ENCODE measurements at regions not wholly inside any gene's neighbourhood (a gene's known extent, or its start where the extent isn't known, plus 50 kb on each side); places are given as distances from the start of the nearest gene placed in this dataset.

DNA sequence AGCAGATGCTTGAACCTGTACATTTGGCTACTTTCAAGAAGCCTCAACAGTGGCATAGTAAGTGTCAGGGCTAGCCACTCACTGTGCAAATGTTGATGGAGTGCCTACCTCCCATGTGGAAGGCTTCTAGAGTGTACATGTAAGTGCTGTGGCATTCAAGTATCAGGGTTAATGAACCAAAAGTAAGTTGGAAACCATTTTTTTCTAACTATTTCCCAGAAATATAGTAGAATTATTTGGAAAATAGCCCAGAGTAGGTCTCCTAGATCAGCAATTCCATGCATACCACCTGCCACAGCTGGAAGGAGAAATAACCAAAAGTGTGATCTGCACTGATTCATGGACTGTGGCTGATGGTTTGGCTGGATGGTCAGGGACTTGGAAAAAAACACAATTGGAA, 53.3 kb downstream of the FOXD1 start:
- DNase-seq = no peak

DNA sequence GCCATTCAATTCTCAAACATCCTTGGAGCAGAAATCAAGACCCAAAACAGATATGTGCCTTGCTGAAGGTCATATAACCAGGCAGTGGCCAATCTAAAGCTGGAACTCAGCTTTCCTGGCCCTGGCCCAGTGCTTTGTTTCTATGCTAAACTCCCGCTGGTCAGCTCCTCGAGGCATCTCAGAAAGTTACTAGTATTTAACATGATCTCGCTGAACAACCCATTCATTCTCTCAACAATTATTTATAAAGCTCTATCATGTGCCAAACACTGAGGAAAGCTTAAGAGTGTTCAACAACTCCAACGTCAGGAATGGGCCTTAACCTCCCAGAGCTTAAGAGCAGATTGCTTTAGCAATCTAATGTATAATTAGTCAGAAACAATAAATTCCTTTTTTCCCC, 54.0 kb downstream of the FOXD1 start:
- no peak for DNase-seq

GRCh38 chr5:73393611-73394489, 54.7 kb downstream of the FOXD1 start:
- DNase-seq = no peak

- no peak for DNase-seq
These were observed 55.8 kb downstream of the FOXD1 start for GRCh38 chr5:73392775-73393174.

DNA sequence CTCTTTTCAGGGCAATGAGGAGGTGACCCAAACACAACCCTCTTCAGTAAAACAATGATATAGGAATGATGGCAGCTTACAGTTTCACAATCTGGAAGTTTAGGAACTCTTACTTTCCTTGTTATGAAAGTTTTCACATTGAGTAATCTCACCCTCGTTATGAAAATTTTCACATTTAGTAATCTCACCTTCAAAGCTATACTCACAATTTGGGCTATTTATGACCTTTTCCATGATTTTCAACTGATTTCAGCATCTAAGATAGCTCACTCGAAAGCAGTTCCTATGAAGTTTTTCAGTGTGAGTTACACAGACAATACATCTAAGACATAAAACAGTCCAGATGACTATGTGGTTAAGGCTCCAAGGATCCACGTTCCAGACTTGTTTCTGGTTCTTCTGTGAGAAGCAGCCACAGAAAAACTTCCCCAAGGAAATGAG, 57.1 kb downstream of the FOXD1 start:
- no peak for DNase-seq

DNA sequence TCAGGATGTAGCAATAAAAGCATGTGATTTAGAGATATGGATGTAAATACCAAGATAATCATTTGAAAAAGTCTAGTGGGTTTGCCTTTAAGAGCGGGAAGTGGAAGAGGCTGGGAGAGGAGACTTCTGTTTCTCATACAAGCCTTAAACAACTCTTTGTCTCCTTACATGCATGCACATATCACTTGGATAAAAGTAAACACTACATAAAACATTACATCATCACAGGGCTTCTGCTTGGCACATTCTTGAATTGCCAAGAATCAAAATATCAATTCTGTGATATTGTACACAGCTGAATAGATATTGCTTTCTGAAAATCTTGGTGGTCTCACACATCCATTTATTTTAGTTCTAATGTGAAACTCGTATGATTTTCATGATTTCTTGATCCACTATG, 57.6 kb downstream of the FOXD1 start:
- DNase-seq = no peak

GRCh38 chr5:73388740-73389139, 59.8 kb downstream of the FOXD1 start:
- no peak for DNase-seq

DNA sequence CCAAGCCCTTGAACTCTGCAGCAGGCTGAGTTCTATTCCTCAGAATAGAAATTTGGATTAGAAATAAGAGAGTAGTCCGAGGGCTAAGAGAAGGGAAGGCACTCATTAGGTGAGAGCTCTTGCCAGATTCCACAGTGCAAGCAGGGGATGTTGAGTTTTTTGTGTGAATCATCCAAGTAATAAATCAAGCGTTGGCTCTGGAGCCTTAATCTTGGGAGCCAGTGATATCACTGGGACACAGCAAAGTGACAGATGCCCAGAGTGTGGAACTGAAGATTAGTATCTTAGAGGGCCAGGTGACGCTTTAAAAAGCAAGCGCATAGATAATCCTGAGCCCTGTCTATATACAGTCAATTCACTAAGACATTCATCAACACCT, 60.3 kb downstream of the FOXD1 start:
- no peak for DNase-seq

DNA sequence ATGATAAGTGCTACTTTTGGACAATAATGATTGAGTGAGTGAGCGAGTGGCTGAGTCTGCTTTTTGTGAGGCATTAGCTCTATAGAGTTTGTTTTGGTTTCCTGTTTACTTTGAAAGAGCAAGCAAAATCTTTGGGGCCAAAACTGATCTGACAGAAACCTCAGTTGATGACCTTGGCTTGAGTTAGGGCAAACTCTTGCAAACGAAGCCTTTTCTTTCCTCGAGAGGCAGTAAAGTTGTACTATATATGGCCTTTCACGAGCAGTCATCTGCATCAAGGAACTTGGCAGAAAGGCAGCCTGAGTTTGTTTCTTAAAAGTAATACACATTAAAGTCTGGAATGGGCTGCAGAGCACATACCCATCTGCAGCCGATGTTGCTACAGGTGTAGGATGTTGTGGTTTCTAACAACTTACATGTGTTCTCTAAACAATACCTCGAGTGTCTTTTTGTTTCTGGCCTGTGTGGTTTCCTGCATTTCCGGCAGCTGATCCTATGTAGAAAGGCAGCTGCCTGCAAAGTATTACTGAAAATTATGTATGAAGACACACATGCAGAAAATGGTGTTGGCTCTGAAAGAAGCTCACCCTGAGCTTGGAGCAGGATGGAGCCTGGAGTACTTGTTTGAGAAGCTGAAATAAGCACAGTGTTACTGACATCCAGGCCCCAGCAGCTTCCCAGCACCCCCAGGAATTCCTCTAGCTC, 60.8 kb downstream of the FOXD1 start:
- no peak for DNase-seq

DNA sequence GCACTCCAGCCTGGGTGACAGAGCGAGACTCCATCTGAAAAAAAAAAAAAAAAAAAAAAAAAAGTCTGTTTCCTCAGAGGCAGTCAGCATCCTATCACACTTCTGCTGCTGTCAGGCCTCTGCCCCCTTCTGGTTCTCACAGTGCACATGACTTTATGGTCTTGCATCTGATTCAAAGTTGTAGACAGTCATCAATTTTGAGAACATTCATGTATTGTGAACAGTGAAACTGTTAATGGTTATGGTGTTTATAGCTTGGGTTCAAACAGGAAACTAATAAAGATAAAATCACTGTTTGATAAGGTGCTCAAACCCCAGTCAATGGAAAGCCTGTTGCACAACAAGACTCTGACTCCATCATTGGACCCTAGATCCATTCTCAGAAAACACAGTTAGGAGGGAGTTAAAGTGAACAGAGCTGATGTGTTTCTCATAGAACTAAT, 61.4 kb downstream of the FOXD1 start:
- DNase-seq = no peak

- no peak for DNase-seq
These were observed 63.7 kb downstream of the FOXD1 start for GRCh38 chr5:73384861-73385260.

DNA sequence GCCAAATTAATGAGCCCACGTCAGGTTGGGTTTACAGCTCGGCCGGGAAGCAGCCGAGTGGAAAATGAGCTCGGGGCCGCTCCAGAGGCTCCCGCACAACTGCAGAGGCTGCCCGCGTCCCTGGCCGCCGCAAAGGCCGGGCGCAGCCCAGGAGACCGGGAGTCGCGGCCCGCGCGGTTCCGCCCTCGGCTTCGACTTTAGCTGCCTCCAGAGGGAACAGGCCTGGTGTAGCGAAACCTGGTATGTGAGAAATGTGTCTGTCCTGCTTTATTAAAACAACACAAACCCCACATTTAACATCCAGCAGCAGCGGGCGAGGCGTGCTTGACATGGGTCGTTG, 66.2 kb downstream of the FOXD1 start:
- no peak for DNase-seq

DNA sequence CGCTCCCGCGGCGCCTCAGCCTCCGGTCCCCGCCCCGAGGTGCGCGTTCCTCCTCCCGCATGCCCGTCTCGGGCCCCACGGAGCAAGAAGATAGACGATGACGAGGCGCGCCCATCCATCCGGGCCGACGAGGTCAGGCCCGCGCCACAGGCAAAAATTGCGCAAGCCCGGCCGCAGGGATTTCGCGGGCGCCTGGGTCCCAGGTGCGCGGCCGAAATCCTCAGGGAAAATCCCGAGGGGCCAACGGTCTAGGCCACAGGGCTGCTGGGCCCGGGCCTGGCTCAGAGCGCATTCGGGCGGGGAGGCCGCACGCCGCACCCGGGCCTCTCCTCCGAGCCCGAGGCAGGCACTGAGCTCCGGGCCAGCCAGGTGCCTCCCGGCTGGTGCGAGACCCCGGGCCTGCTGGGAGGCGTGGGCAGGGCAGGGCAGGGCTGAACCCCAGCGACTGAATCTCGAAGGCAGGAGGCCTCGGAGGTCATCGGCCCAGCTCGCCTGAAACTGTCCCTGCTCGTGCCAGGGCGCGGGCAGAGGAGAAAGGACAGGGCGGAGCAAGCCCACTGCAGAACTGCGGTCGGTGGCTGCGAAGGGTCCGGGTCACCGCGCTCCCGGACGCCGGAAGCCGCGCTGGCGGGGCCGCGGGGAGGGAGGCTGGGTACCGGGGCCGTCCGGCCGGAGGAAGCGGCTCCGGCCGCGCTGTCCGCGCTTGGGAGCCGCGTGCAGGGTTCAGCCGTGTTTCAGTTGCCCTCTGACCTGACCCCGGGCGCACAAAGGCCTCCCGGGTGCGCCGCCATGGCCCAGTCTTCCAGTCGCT, 66.8 kb downstream of the FOXD1 start:
- no peak for DNase-seq

GRCh38 chr5:73380710-73381589, 67.6 kb downstream of the FOXD1 start:
- DNase-seq = no peak

DNA sequence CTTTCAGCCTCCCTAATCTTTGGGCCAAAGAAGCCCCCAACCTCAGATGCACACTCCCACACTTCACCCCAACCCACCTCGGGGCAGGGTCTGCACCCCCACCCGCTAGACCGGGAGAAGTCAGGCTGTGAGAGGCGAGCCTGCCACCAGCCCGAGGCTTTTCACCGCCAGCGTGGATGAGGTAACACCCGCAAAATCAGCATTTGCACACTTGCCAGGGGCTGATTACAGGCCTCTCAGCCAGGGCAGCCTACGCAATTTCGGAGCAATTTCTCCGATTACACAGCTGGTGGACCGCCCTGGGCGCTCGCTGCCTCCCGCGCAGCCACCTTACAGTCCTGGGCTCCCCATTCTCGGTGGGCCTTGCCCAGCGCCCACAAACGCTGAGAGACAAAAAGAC, 68.5 kb downstream of the FOXD1 start:
- no peak for DNase-seq

DNA sequence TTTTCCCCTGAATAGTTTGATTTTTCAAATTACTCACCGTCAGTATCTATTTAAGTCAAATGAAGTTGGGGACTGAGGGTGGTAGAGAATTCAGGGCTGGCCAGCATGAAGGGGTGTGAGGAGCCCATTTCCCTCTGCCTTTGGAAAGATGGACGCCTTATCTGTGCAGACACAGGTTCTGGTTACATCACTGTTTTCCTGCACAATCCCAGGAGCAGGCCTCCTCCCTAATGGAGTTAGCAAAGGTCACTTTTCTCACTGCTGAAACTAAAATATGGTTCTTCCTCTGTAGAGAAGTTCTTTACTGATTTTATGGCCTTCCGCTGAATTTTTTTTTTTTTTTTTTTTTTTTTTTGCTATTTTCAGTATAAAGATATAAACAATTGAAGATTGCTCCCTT, 69.1 kb downstream of the FOXD1 start:
- DNase-seq = no peak

DNA sequence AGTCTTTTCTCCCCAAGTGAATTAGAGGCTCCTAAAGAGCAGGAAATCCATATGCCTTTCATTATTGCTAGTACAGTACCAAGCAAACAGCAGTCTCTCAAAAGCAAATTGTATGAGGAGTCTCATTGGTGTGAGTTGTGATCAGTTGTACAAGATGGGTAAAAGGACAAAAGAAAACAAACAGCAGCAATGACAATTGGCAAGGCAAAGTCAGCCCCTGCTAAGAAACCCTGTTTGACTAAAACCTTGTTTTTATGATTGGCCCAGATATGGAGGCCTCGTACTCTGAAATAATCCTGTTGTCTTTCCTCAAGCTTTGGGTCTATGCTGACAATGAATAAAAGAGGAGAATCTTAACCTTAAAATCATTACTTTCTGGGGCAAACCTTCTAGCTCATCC, 69.8 kb downstream of the FOXD1 start:
- no peak for DNase-seq

GRCh38 chr5:73378070-73378469, 70.5 kb downstream of the FOXD1 start:
- no peak for DNase-seq

- no peak for DNase-seq
These were observed 71.9 kb downstream of the FOXD1 start for GRCh38 chr5:73376618-73377170.

- DNase-seq = no peak
These were observed 72.6 kb downstream of the FOXD1 start for GRCh38 chr5:73375949-73376348.

DNA sequence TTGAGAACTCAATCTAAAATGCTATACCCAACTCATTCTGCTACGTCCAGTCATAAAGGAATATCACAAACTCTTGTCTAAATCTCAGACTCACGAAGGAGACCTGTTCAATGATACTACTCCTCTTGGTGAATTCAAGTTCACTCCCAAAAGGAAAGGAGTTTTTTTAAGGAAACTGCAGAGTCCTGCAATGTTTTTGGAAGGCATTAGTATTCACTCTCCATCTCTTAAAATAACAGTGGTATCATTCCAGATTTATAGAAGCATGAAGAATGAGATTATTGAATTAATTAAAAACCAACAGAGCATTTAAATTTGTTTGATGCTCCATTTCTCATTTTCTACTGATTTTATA, 73.4 kb downstream of the FOXD1 start:
- no peak for DNase-seq

DNA sequence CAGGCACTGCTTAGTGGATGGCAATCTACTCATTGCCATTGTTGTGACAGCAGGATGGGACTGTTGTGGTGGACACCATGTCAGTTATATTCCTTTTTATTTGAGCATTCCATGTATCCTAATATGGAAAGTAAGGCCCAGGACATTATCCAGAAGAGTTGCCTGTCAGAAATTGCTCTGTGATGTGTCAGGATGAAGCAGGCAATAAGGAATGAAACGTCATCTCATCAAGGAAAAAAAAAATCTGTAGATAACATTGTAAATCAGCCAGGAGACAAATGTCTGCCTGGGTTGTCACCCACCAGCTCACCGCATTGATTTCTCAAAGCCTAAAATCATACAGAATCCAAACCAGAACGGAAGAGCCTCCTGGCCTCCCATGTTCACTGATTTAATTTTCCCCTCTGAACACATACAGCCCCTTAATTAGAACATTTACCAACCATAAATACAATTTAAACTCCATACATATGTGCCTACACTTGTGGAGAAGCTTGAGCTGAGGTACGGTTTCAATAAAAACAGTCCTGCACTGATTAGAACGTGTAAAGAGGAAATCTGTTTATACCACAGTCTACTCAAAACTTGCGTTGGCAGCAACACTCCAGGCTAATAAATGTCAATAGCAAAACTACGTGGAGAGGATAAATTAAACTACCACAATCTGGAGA, 73.9 kb downstream of the FOXD1 start:
- DNase-seq = no peak
